OCI-LY3 (cell line): ENCODE measurements at regions not wholly inside any gene's neighbourhood (a gene's known extent, or its start where the extent isn't known, plus 50 kb on each side); places are given as distances from the start of the nearest gene placed in this dataset.

Source experiments
- H2AFZ ChIP-seq: fragments of 200-600, 300-600 bp; shearing (Covaris generic); 2 replicates; pipeline ENCODE4 v1.6.0; 2014; ENCODE audit warnings: antibody characterized with exemption, low read depth, low read length
- H3K27ac ChIP-seq: fragments of 200-600, 300-600 bp; sonication (generic); 2 replicates; pipeline ENCODE4 v1.5.1; 2014; ENCODE audit warnings: mild to moderate bottlenecking, low read length, moderate library complexity, mixed read lengths
- H3K27me3 ChIP-seq: fragments of 200-600, 300-600 bp; sonication (generic); 2 replicates; pipeline ENCODE4 v1.6.1; 2014; ENCODE audit warnings: low read depth, low read length, mixed read lengths
- H3K36me3 ChIP-seq: fragments of 200-600, 300-600 bp; sonication (generic); replicated peaks from 2 replicates; pipeline ENCODE3; 2014; ENCODE audit warnings: low read depth, low read length, mixed read lengths
- H3K4me1 ChIP-seq: fragments of 300-600, 200-600 bp; sonication (generic); 2 replicates; pipeline ENCODE4 v1.6.1; 2014; ENCODE audit warnings: low read length, mixed read lengths
- H3K4me2 ChIP-seq: fragments of 200-600, 300-600 bp; sonication (generic); 2 replicates; pipeline ENCODE4 v1.6.1; 2014; ENCODE audit warnings: low read length, mixed read lengths
- H3K4me3 ChIP-seq: fragments of 300-600, 200-600 bp; sonication (generic); 2 replicates; pipeline ENCODE4 v1.5.1; 2014; ENCODE audit warnings: antibody characterized with exemption, mild to moderate bottlenecking, low read length, moderate library complexity
- H3K79me2 ChIP-seq: fragments of 300-600, 200-600 bp; shearing (Covaris generic); 2 replicates; pipeline ENCODE4 v1.6.1; 2014; ENCODE audit warnings: mild to moderate bottlenecking, low read length, mixed read lengths
- H3K9ac ChIP-seq: fragments of 300-600, 200-600 bp; shearing (Covaris generic); 2 replicates; pipeline ENCODE4 v1.6.0; 2014; ENCODE audit warnings: mild to moderate bottlenecking, low read length, moderate library complexity
- H3K9me3 ChIP-seq: fragments of 200-600, 300-600 bp; shearing (Covaris generic); 2 replicates; pipeline ENCODE4 v1.6.1; 2014; ENCODE audit warnings: low read length, mixed read lengths; ENCODE audit not compliant: insufficient read depth
- H4K20me1 ChIP-seq: fragments of 200-600, 300-600 bp; sonication (generic); 2 replicates; pipeline ENCODE4 v1.6.1; 2016; ENCODE audit warnings: low read length, mixed read lengths; ENCODE audit not compliant: insufficient read depth
- CTCF ChIP-seq: fragments of 200-600, 300-600 bp; sonication (generic); IDR thresholded peaks from 2 replicates; pipeline ENCODE4 v1.5.1; 2014; ENCODE audit warnings: antibody characterized with exemption, low read length, low read depth
- EZH2phosphoT487 ChIP-seq: fragments of 200-600 bp; shearing (Covaris generic); IDR thresholded peaks from 2 replicates; pipeline ENCODE4 v1.6.1; 2018; ENCODE audit warnings: antibody characterized with exemption, mixed run types, low read depth

GRCh38 chr18:55079481-55080355 lies 120.5 kb upstream of the CCDC68 start:
- H3K36me3 ChIP-seq, result no peaks in the 10 kb centered on the region
- no peaks in the 10 kb centered on the region for H3K9me3 ChIP-seq
- no peak overlapping the region for H3K27ac ChIP-seq
- H3K4me1 ChIP-seq, result peaks cover 31% of the 10 kb centered on the region
- H3K27me3 ChIP-seq, result no peaks in the 10 kb centered on the region
- H3K79me2 ChIP-seq, result no peaks in the 10 kb centered on the region
- H2AFZ ChIP-seq, result no peak overlapping the region
- H4K20me1 ChIP-seq, result no peaks in the 10 kb centered on the region
- no peak for TF ChIP-seq CTCF
- no peak for TF ChIP-seq EZH2phosphoT487
- H3K4me2 ChIP-seq, result no peak overlapping the region
- no peak overlapping the region for H3K4me3 ChIP-seq
- H3K9ac ChIP-seq, result no peak overlapping the region

DNA sequence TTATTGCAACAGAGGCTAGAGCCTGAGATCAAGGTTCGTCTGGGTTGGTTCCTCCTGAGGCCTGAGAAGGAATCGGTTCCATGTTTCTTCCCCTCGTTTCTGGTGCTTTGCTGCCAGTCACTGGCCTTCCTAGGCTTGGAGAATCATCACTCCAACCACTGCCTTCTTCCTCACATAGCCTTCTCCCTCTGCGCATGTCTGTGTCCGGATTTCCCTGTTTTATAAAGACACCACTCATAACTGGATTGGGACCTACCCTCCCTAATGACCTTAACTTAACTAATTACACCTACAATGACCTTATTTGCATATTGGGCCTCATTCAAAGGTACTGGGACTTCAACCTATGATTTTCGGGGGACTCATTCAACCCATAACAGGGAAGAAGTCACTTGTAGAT lies 119.8 kb upstream of the CCDC68 start:
- H3K79me2 ChIP-seq, result no peaks in the 10 kb centered on the region
- no peaks in the 10 kb centered on the region for H3K36me3 ChIP-seq
- no peak overlapping the region for H3K27ac ChIP-seq
- H2AFZ ChIP-seq, result no peak overlapping the region
- no peaks in the 10 kb centered on the region for H4K20me1 ChIP-seq
- H3K9me3 ChIP-seq, result no peaks in the 10 kb centered on the region
- no peaks in the 10 kb centered on the region for H3K27me3 ChIP-seq
- peaks cover 25% of the 10 kb centered on the region for H3K4me1 ChIP-seq
- H3K9ac ChIP-seq, result no peak overlapping the region
- no peak overlapping the region for H3K4me2 ChIP-seq
- no peak overlapping the region for H3K4me3 ChIP-seq
- no peak for TF ChIP-seq CTCF
- TF ChIP-seq EZH2phosphoT487, result no peak

DNA sequence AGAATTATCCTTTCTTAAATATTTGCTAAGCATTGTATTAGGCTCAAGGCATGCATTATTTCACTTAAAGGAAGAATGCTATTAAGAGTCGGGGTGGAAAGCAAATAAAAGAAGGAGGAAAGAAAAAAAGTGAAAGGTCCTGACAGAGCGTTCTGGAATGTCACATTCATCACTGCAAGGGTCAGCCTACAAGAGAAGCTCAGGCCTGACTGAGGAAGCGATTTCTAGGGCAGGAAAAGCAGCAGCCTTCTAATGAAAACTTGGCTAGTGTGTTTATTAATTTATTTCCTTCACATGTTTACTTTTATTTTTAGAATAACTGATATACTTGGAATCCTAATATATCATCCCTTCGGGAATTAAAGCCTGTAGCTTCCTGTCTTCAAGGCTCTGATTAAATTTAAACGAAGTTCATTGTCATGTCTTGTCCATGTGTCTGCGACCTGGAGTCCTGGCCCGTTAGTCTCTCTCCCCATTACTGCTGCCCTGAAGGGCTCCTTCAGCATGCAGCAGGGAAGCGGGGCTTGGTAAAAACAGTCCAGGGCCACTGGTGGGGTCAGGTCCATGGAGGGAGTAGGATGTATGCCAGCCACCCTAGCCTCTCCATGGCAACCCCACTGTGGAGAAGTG lies 119.2 kb upstream of the CCDC68 start:
- Histone ChIP-seq H3K27me3 (no peaks in the 10 kb centered on the region), H3K4me1 (peaks cover 18% of the 10 kb centered on the region), H3K9ac (no peak overlapping the region), H3K36me3 (no peaks in the 10 kb centered on the region), H3K4me2 (no peak overlapping the region), H3K9me3 (no peaks in the 10 kb centered on the region), H3K79me2 (no peaks in the 10 kb centered on the region), H3K27ac (no peak overlapping the region), H4K20me1 (no peaks in the 10 kb centered on the region), H3K4me3 (no peak overlapping the region), H2AFZ (no peak overlapping the region)
- TF ChIP-seq CTCF, result no peak
- no peak for TF ChIP-seq EZH2phosphoT487

- Histone ChIP-seq H3K27me3 (no peaks in the 10 kb centered on the region), H3K9ac (no peak overlapping the region), H3K4me3 (no peak overlapping the region), H3K9me3 (no peaks in the 10 kb centered on the region), H3K36me3 (peaks cover 3% of the 10 kb centered on the region), H3K79me2 (no peaks in the 10 kb centered on the region), H3K27ac (no peak overlapping the region), H4K20me1 (no peaks in the 10 kb centered on the region), H2AFZ (no peak overlapping the region), H3K4me1 (peaks cover 17% of the 10 kb centered on the region), H3K4me2 (no peak overlapping the region)
- TF ChIP-seq EZH2phosphoT487, result no peak
- no peak for TF ChIP-seq CTCF
Observed at GRCh38 chr18:55076643-55077218, 117.5 kb upstream of the CCDC68 start.
